Endodermal cell (in vitro differentiated cells): ENCODE measurements at regions not wholly inside any gene's neighbourhood (a gene's known extent, or its start where the extent isn't known, plus 50 kb on each side); places are given as distances from the start of the nearest gene placed in this dataset.

Experiments
- DNase-seq: peaks from one replicate; pipeline ENCODE4 v3.0.0-alpha.2; 2017
- H3K27ac ChIP-seq: 2 replicates; pipeline ENCODE4 v1.5.1; 2013; ENCODE audit warnings: mild to moderate bottlenecking, low read depth, low read length, moderate library complexity
- H3K27me3 ChIP-seq: 2 replicates; pipeline ENCODE4 v1.6.1; 2013; ENCODE audit warnings: mild to moderate bottlenecking, low read length, moderate library complexity; ENCODE audit not compliant: insufficient read depth, control insufficient read depth, poor library complexity, severe bottlenecking
- H3K36me3 ChIP-seq: 2 replicates; pipeline ENCODE4 v1.7.0; 2013; ENCODE audit warnings: mild to moderate bottlenecking, low read length, moderate library complexity; ENCODE audit not compliant: control insufficient read depth, insufficient read depth
- H3K4me1 ChIP-seq: one replicate; pipeline ENCODE4 v1.7.0; 2013; ENCODE audit warnings: low read length; ENCODE audit not compliant: control insufficient read depth, insufficient read depth
- H3K4me3 ChIP-seq: 2 replicates; pipeline ENCODE4 v1.5.1; 2013; ENCODE audit warnings: mild to moderate bottlenecking, low read length, moderate library complexity
- H3K9ac ChIP-seq: 2 replicates; pipeline ENCODE4 v1.6.1; 2013; ENCODE audit warnings: mild to moderate bottlenecking, low read length, moderate library complexity; ENCODE audit not compliant: poor library complexity, severe bottlenecking; ENCODE audit errors: extremely low read depth
- H3K9me3 ChIP-seq: 2 replicates; pipeline ENCODE4 v1.6.1; 2013; ENCODE audit warnings: mild to moderate bottlenecking, low read length, moderate library complexity; ENCODE audit not compliant: control insufficient read depth
- H3K27ac Mint-ChIP-seq: 2 replicates; pipeline ENCODE4 v1.8.0; 2020; ENCODE audit warnings: mixed read lengths
- H3K27me3 Mint-ChIP-seq: 2 replicates; pipeline ENCODE4 v1.8.0; 2021; ENCODE audit warnings: mild to moderate bottlenecking, mixed read lengths; ENCODE audit not compliant: insufficient read depth
- H3K36me3 Mint-ChIP-seq: 2 replicates; pipeline ENCODE4 v1.8.0; 2020; ENCODE audit warnings: low read depth, mixed read lengths
- H3K4me1 Mint-ChIP-seq: 2 replicates; pipeline ENCODE4 v1.8.0; 2020; ENCODE audit warnings: mixed read lengths
- H3K4me3 Mint-ChIP-seq: 2 replicates; pipeline ENCODE4 v1.8.0; 2020; ENCODE audit warnings: mild to moderate bottlenecking, moderate library complexity, mixed read lengths
- H3K9me3 Mint-ChIP-seq: 2 replicates; pipeline ENCODE4 v1.8.0; 2020; ENCODE audit warnings: mild to moderate bottlenecking, mixed read lengths
- CTCF ChIP-seq: fragments of 200-600 bp; sonication (generic); conservative IDR thresholded peaks from 2 replicates; pipeline ENCODE4 v1.5.0; 2021; ENCODE audit warnings: antibody characterized with exemption, mild to moderate bottlenecking
- WGBS, 2 experiments: methylation state at CpG; one replicate each; pipeline versions ENCODE4 v1.1.5 to v1.1.7; 2013; ENCODE audit warnings: missing lambda C conversion rate in 2 of 2, mixed read lengths in 1 of 2; ENCODE audit not compliant: insufficient coverage in 1 of 2, insufficient read length in 1 of 2; 5-methylcytosine and 5-hydroxymethylcytosine counted together

GRCh38 chr13:80513196-80513595 lies 172.3 kb upstream of the SPRY2 start:
- H3K27ac ChIP-seq = no peak overlapping the region
- TF ChIP-seq CTCF = no peak
- no peak overlapping the region for H3K4me3 ChIP-seq
- no peaks in the 10 kb centered on the region for H3K36me3 Mint-ChIP-seq
- H3K9ac ChIP-seq = no peak overlapping the region
- H3K27me3 Mint-ChIP-seq = no peaks in the 10 kb centered on the region
- H3K9me3 ChIP-seq = peaks cover 21% of the 10 kb centered on the region
- 93% methylated on average over 1 of the region's 1 CpG; no CpG with 5 or more reads in 1 of the 2 experiments for WGBS, 2 experiments
- H3K4me1 ChIP-seq = no peaks in the 10 kb centered on the region
- H3K36me3 ChIP-seq = no peaks in the 10 kb centered on the region
- peaks cover 2% of the 10 kb centered on the region for H3K4me1 Mint-ChIP-seq
- H3K27me3 ChIP-seq = no peaks in the 10 kb centered on the region
- H3K9me3 Mint-ChIP-seq = peaks cover 27% of the 10 kb centered on the region
- no peak overlapping the region for H3K27ac Mint-ChIP-seq
- H3K4me3 Mint-ChIP-seq = no peak overlapping the region
- DNase-seq = no peak

GRCh38 chr13:80510686-80511085 lies 169.8 kb upstream of the SPRY2 start:
- peaks cover 3% of the 10 kb centered on the region for H3K36me3 Mint-ChIP-seq
- Histone ChIP-seq H3K27ac (no peak overlapping the region), H3K27me3 (no peaks in the 10 kb centered on the region), H3K4me3 (no peak overlapping the region), H3K9me3 (peaks cover 15% of the 10 kb centered on the region), H3K9ac (no peak overlapping the region), H3K4me1 (no peaks in the 10 kb centered on the region), H3K36me3 (no peaks in the 10 kb centered on the region)
- H3K4me1 Mint-ChIP-seq = peaks cover 2% of the 10 kb centered on the region
- no peak for DNase-seq
- H3K9me3 Mint-ChIP-seq = peaks cover 10% of the 10 kb centered on the region
- no peak overlapping the region for H3K4me3 Mint-ChIP-seq
- H3K27ac Mint-ChIP-seq = no peak overlapping the region
- no peak for TF ChIP-seq CTCF
- whole genome bisulfite sequencing, 2 experiments = 93 to 100% methylated on average over 2 of the region's 2 CpGs
- H3K27me3 Mint-ChIP-seq = no peaks in the 10 kb centered on the region

- no peak overlapping the region for H3K4me3 ChIP-seq
- Mint-ChIP-seq H3K4me3 (no peak overlapping the region), H3K27ac (no peak overlapping the region), H3K9me3 (peaks cover 16% of the 10 kb centered on the region), H3K27me3 (no peaks in the 10 kb centered on the region), H3K36me3 (peaks cover 4% of the 10 kb centered on the region), H3K4me1 (peaks cover 2% of the 10 kb centered on the region)
- TF ChIP-seq CTCF = no peak
- 88 to 95% methylated on average over 3 to 5 of the region's 5 CpGs for WGBS, 2 experiments
- H3K27ac ChIP-seq = no peak overlapping the region
- H3K4me1 ChIP-seq = no peaks in the 10 kb centered on the region
- no peaks in the 10 kb centered on the region for H3K27me3 ChIP-seq
- DNase-seq = no peak
- H3K9ac ChIP-seq = no peak overlapping the region
- peaks cover 15% of the 10 kb centered on the region for H3K9me3 ChIP-seq
- no peaks in the 10 kb centered on the region for H3K36me3 ChIP-seq
Measured at GRCh38 chr13:80509264-80509663, 168.3 kb upstream of the SPRY2 start.
